H1 (cell line): ENCODE measurements at regions not wholly inside any gene's neighbourhood (a gene's known extent, or its start where the extent isn't known, plus 50 kb on each side); places are given as distances from the start of the nearest gene placed in this dataset.

Experiments used
- BRCA1 ChIP-seq: IDR thresholded peaks from 2 replicates; pipeline ENCODE4 v1.6.1; 2012; ENCODE audit warnings: low read depth, low read length, improper control_type of control experiment
- EP300 ChIP-seq, 2 experiments: IDR thresholded peaks; 1 replicate in 1 of 2; 2 replicates in 1 of 2; pipeline ENCODE4 v1.6.1; 2011 to 2012; ENCODE audit warnings: low read depth in 2 of 2, low read length in 2 of 2, mild to moderate bottlenecking in 2 of 2, borderline replicate concordance in 1 of 2, inconsistent platforms in 1 of 2, moderate library complexity in 1 of 2
- GABPA ChIP-seq: IDR thresholded peaks from 2 replicates; pipeline ENCODE4 v1.6.1; 2011; ENCODE audit warnings: mild to moderate bottlenecking, low read length, moderate library complexity, borderline replicate concordance; ENCODE audit not compliant: insufficient read depth
- GTF2F1 ChIP-seq: IDR thresholded peaks from 2 replicates; pipeline ENCODE4 v1.6.1; 2012; ENCODE audit warnings: low read depth, low read length, improper control_type of control experiment, borderline replicate concordance
- HDAC2 ChIP-seq, 2 experiments: fragments of 300-600 bp in 1 of 2; sonication (generic) in 1 of 2; IDR thresholded peaks; 2 replicates each; pipeline ENCODE4 v1.6.1; 2011 to 2012; ENCODE audit warnings: low read depth in 2 of 2, low read length in 2 of 2, mild to moderate bottlenecking in 2 of 2, moderate library complexity in 2 of 2, borderline replicate concordance in 1 of 2, inconsistent platforms in 1 of 2
- KDM4A ChIP-seq: IDR thresholded peaks from one replicate; pipeline ENCODE4 v1.7.1; 2012; ENCODE audit warnings: low read depth, mild to moderate bottlenecking, moderate library complexity, low read length, inconsistent platforms; ENCODE audit not compliant: severe bottlenecking
- MAFK ChIP-seq: IDR thresholded peaks from 2 replicates; pipeline ENCODE4 v1.6.1; 2012; ENCODE audit warnings: low read depth, mild to moderate bottlenecking, improper control_type of control experiment, low read length
- PHF8 ChIP-seq: fragments of 200-600 bp; sonication (generic); conservative IDR thresholded peaks from 2 replicates; pipeline ENCODE4 v1.7.1; 2012; ENCODE audit warnings: low read depth, mild to moderate bottlenecking, inconsistent platforms, low read length, moderate library complexity
- POLR2A ChIP-seq, 2 experiments: IDR thresholded peaks; 1 replicate in 1 of 2; 2 replicates in 1 of 2; pipeline ENCODE4 v1.6.1; 2011; ENCODE audit warnings: low read depth in 2 of 2, low read length in 2 of 2, mild to moderate bottlenecking in 2 of 2; ENCODE audit errors: control extremely low read depth in 1 of 2
- RFX5 ChIP-seq: IDR thresholded peaks from 2 replicates; pipeline ENCODE4 v1.6.1; 2011; ENCODE audit warnings: low read depth, low read length, improper control_type of control experiment, borderline replicate concordance
- RNF2 ChIP-seq: fragments of 200-900, 300-1000 bp; sonication (generic); IDR thresholded peaks from 2 replicates; pipeline ENCODE4 v1.7.1; 2016; ENCODE audit warnings: borderline replicate concordance, low read depth, mild to moderate bottlenecking, antibody characterized with exemption, low read length; ENCODE audit not compliant: poor library complexity, severe bottlenecking; ENCODE audit errors: missing control alignments
- RXRA ChIP-seq: IDR thresholded peaks from 2 replicates; pipeline ENCODE4 v1.6.1; 2011; ENCODE audit warnings: low read depth, mild to moderate bottlenecking, low read length, moderate library complexity; ENCODE audit not compliant: insufficient read depth
- SIRT6 ChIP-seq: IDR thresholded peaks from one replicate; pipeline ENCODE4 v1.7.1; 2012; ENCODE audit warnings: low read length, inconsistent platforms
- SP2 ChIP-seq: IDR thresholded peaks from 2 replicates; pipeline ENCODE4 v1.6.1; 2012; ENCODE audit warnings: mild to moderate bottlenecking, low read length, inconsistent platforms
- SP4 ChIP-seq: IDR thresholded peaks from 2 replicates; pipeline ENCODE4 v1.6.1; 2012; ENCODE audit warnings: low read length, inconsistent platforms
- SRF ChIP-seq: IDR thresholded peaks from 2 replicates; pipeline ENCODE4 v1.6.1; 2011; ENCODE audit warnings: mild to moderate bottlenecking, low read depth, low read length, moderate library complexity
- TCF12 ChIP-seq: IDR thresholded peaks from 2 replicates; pipeline ENCODE4 v1.6.1; 2011; ENCODE audit warnings: low read depth, mild to moderate bottlenecking, low read length
- TF ChIP-seq, protein P1 (sequence below): IDR thresholded peaks from 2 replicates; pipeline ENCODE4 v1.6.1; 2011; ENCODE audit warnings: low read depth, mild to moderate bottlenecking, low read length; ENCODE audit not compliant: insufficient read depth
- TF ChIP-seq, protein P2 (sequence below): IDR thresholded peaks from 2 replicates; pipeline ENCODE4 v1.6.1; 2012; ENCODE audit warnings: low read length, inconsistent platforms

DNA sequence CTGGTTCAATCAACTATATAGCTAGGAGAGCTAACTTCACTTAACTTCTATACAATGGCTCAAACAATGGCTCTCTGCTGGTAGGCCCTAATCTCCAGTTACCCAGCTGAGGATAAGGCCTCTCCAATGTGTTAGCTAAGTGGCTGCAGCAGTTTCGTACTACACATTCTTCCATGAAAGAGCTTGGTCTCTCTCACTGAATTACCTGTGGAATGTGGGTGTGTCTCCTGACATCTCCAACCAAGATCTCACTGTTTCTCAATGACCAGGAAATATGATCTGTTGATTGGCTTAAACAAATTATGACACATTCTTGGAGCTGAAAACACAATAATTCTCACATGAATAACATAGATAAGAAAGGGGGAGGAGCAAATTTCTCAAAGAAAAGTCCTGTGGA, 169.8 kb upstream of the ROBO1 start (continued):
- TF ChIP-seq SP4 = no peak
- TF ChIP-seq SIRT6 = no peak
- TF ChIP-seq RXRA = no peak
- TF ChIP-seq SP2 = no peak
- no peak for TF ChIP-seq KDM4A
- TF ChIP-seq RFX5 = no peak
- no peak for TF ChIP-seq POLR2A (IDR thresholded peaks at IDR 0.05; ENCODE audit: control extremely low read depth in 1 of 2, low read depth in 2 of 2, low read length in 2 of 2)
- no peak for TF ChIP-seq HDAC2 (IDR thresholded peaks at IDR 0.05; ENCODE audit: borderline replicate concordance in 1 of 2, low read depth in 2 of 2, low read length in 2 of 2)
- TF ChIP-seq PHF8 = no peak
- 0 out of 2 replicates have a peak, but pooled peaks have one; percentile 68 for TF ChIP-seq TCF12
- TF ChIP-seq GTF2F1 = no peak
- TF ChIP-seq, protein P1, sequence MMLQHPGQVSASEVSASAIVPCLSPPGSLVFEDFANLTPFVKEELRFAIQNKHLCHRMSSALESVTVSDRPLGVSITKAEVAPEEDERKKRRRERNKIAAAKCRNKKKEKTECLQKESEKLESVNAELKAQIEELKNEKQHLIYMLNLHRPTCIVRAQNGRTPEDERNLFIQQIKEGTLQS = no peak
- TF ChIP-seq EP300 (IDR thresholded peaks at IDR 0.05; ENCODE audit: borderline replicate concordance in 1 of 2, low read depth in 2 of 2, low read length in 2 of 2) = no peak
- no peak for TF ChIP-seq SRF
- TF ChIP-seq BRCA1 = no peak
- no peak for TF ChIP-seq GABPA
- TF ChIP-seq, protein P2, sequence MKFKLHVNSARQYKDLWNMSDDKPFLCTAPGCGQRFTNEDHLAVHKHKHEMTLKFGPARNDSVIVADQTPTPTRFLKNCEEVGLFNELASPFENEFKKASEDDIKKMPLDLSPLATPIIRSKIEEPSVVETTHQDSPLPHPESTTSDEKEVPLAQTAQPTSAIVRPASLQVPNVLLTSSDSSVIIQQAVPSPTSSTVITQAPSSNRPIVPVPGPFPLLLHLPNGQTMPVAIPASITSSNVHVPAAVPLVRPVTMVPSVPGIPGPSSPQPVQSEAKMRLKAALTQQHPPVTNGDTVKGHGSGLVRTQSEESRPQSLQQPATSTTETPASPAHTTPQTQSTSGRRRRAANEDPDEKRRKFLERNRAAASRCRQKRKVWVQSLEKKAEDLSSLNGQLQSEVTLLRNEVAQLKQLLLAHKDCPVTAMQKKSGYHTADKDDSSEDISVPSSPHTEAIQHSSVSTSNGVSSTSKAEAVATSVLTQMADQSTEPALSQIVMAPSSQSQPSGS = no peak
- TF ChIP-seq MAFK = no peak
- no peak for TF ChIP-seq RNF2
